HL-60 (cell line): ENCODE measurements at regions not wholly inside any gene's neighbourhood (a gene's known extent, or its start where the extent isn't known, plus 50 kb on each side); places are given as distances from the start of the nearest gene placed in this dataset.
A peak's percentile ranks its signal among the peaks of the same experiment; 100 is the strongest.

ENCODE experiments used
- CTCF ChIP-seq: IDR thresholded peaks from one replicate; pipeline ENCODE4 v1.5.1; 2011; ENCODE audit warnings: low read length, control low read depth, inconsistent platforms; ENCODE audit not compliant: insufficient read depth
- GABPA ChIP-seq: IDR thresholded peaks from 2 replicates; pipeline ENCODE4 v1.6.1; 2012; ENCODE audit warnings: low read depth
- POLR2AphosphoS5 ChIP-seq: IDR thresholded peaks from 2 replicates; pipeline ENCODE4 v1.6.1; 2012; ENCODE audit warnings: low read depth
- REST ChIP-seq: IDR thresholded peaks from 2 replicates; pipeline ENCODE4 v1.6.1; 2012; ENCODE audit warnings: low read depth; ENCODE audit not compliant: insufficient replicate concordance
- SPI1 ChIP-seq: IDR thresholded peaks from 2 replicates; pipeline ENCODE4 v1.6.1; 2012; ENCODE audit warnings: low read depth, mild to moderate bottlenecking, borderline replicate concordance

- 0 out of 2 replicates have a peak, but pooled peaks have one; percentile 35 for TF ChIP-seq POLR2AphosphoS5
- no peak for TF ChIP-seq CTCF
- TF ChIP-seq GABPA: no peak
- TF ChIP-seq REST: no peak
- TF ChIP-seq SPI1: peak; percentile 96
Observed at GRCh38 chr7:50185208-50185607, 92.2 kb upstream of the ZPBP start.
